GM13977 (cell line): ENCODE measurements at regions not wholly inside any gene's neighbourhood (a gene's known extent, or its start where the extent isn't known, plus 50 kb on each side); places are given as distances from the start of the nearest gene placed in this dataset.

ENCODE experiments used
- DNase-seq: peaks from one replicate; pipeline ENCODE4 v3.0.0; 2012; ENCODE audit warnings: low spot score
- in situ Hi-C: fragments of 300-500 bp; cut with MboI; formaldehyde crosslinking; loops from one replicate; pipeline ENCODE4 v1.12.0; 2022; ENCODE audit warnings: low sequenced_read_pairs, low pct_unique_long_range_greater_than_20kb, mixed read lengths, inconsistent platforms; ENCODE audit not compliant: unreplicated experiment
- TF ChIP-seq, protein P1 (sequence below): IDR thresholded peaks from 2 replicates; pipeline ENCODE4 v1.5.1; 2012; ENCODE audit warnings: mild to moderate bottlenecking, control low read depth; ENCODE audit not compliant: insufficient read depth; ENCODE audit errors: extremely low read depth, missing control alignments

- TF ChIP-seq, protein P1, sequence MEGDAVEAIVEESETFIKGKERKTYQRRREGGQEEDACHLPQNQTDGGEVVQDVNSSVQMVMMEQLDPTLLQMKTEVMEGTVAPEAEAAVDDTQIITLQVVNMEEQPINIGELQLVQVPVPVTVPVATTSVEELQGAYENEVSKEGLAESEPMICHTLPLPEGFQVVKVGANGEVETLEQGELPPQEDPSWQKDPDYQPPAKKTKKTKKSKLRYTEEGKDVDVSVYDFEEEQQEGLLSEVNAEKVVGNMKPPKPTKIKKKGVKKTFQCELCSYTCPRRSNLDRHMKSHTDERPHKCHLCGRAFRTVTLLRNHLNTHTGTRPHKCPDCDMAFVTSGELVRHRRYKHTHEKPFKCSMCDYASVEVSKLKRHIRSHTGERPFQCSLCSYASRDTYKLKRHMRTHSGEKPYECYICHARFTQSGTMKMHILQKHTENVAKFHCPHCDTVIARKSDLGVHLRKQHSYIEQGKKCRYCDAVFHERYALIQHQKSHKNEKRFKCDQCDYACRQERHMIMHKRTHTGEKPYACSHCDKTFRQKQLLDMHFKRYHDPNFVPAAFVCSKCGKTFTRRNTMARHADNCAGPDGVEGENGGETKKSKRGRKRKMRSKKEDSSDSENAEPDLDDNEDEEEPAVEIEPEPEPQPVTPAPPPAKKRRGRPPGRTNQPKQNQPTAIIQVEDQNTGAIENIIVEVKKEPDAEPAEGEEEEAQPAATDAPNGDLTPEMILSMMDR = no peak
- in situ Hi-C loops = no loop called here
- DNase-seq = no peak
These were observed 451.5 kb upstream of the FAT3 start for GRCh38 chr11:91773090-91773489.

DNA sequence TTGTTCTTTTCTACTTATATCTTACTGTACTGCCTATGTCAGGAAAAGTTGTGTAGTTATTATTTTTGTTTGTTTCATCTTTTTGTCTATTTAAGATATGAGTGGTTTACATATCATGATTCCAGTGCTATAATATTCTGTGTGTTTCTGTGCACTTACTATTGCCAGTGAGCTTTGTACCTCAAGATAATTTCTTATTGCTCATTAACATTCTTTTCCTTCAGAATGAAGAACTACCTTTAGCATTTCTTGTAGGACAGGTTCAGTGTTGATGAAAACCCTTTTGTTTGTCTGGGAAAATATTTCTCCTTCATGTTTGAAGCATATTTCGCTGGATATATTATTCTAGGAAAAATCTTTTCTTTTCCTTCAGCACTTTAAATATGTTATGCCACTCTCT is 452.7 kb upstream of the FAT3 start:
- TF ChIP-seq, protein P1 = no peak
- in situ Hi-C loops = no loop called here
- DNase-seq = no peak

GRCh38 chr11:91768783-91769182 is 455.8 kb upstream of the FAT3 start:
- no peak for DNase-seq
- TF ChIP-seq, protein P1 = no peak
- in situ Hi-C loops = no loop called here

GRCh38 chr11:91763331-91763730 is 461.3 kb upstream of the FAT3 start:
- in situ Hi-C loops = no loop called here
- TF ChIP-seq, protein P1 = no peak
- DNase-seq = no peak

DNA sequence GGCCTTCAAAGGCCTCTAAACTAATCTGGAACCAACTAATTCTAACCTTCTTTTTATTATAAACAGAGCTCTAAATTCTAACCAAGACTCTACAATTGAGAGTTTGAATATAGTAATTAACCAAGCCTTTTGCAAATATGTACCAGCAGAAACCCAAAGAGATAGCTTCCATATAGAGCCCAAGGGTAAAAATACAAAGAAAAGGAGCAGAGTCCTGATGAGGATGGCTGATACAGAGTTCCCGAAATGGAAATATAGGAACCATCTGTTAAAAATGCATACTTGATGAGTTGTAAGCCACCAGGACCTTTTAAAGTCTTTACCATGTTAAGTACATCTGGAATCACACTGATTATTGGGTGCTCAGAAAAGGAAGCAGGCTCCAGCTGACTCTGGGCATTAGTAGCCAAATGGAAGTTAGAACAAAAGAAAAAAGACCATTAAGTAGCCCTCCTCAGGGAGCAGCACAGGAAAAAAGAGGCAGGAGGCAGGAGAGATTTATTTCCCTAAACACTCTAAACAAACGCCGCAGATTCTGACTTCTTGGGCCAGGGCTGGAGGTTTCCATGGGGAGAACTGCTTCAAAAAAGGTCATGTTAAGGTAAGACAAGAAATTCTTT is 463.1 kb upstream of the FAT3 start:
- in situ Hi-C loops = no loop called here
- DNase-seq = no peak
- TF ChIP-seq, protein P1 = no peak

DNA sequence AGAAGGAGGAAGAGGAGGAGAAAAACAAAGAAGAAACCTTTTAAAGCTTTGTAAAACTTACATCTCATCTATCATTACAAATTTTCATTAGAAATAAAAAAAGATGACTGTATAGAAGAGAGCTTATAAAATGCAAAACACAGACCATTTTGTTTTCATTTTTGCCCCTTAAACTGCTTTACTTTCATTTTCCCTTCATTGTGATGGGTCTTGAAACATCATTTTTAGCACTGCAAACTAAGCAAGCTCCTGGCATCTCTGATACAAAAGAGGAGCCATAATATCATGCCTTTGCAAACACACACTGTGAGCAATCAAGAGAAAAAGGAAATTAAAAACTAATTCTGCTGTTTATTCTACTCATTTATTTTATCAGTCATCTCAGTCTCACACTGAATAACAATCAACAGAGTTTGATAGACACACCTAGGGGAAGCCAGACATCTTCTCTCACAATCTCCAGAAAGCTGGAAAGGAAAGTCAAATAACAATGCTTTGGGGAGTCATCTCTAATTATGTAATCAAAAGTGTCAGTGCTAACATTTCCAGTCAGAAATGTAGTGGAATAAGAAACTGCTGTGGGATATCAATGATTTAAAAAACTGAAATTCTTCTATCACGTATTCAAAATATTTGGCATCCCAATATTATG is 467.7 kb upstream of the FAT3 start:
- in situ Hi-C loops = no loop called here
- DNase-seq = no peak
- TF ChIP-seq, protein P1 = no peak
